Lower leg skin (tissue), 3 donors: ENCODE measurements at regions not wholly inside any gene's neighbourhood (a gene's known extent, or its start where the extent isn't known, plus 50 kb on each side); places are given as distances from the start of the nearest gene placed in this dataset.

Experiments
- CTCF ChIP-seq, 3 donors: fragments of 450-650 bp; IDR thresholded peaks; one replicate each; pipeline ENCODE4 v1.5.1; 2016; ENCODE audit warnings: antibody characterized with exemption in 3 of 3, mild to moderate bottlenecking in 3 of 3, moderate library complexity in 2 of 3
- POLR2A ChIP-seq, 2 donors: fragments of 450-650 bp; IDR thresholded peaks; one replicate each; pipeline ENCODE4 v1.6.1; 2016 to 2017; ENCODE audit warnings: antibody characterized with exemption in 2 of 2, mild to moderate bottlenecking in 1 of 2, moderate library complexity in 1 of 2

DNA sequence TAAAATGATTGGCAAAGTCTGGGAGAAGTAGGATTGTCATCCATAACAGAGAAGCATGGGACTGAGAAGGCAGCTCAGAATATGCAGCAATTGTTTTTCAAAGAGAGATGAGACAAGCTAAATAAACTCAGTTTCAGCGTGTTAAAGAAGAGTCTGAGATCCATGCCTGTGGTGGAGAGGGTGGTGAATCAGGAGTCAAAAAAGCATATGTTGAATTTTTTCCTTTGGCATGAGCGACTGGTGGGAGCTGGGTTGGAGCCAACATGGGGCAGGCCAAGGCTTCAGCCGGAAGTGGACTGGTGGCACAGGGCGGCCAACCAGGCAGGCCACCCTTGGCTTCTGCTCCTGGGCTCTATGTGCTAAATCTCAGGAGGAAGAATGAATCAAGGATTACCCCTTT is 102.0 kb downstream of the SST start:
- no peak for TF ChIP-seq POLR2A (IDR thresholded peaks at IDR 0.05)
- no peak for TF ChIP-seq CTCF (IDR thresholded peaks at IDR 0.05)
